Parathyroid adenoma (tissue), 2 donors: ENCODE measurements at regions not wholly inside any gene's neighbourhood (a gene's known extent, or its start where the extent isn't known, plus 50 kb on each side); places are given as distances from the start of the nearest gene placed in this dataset.

ENCODE experiments used
- H2AFZ ChIP-seq: fragments of 300-600 bp; sonication (generic); one replicate; pipeline ENCODE4 v1.7.0; 2017; ENCODE audit warnings: antibody characterized with exemption, mild to moderate bottlenecking
- H3K27ac ChIP-seq: fragments of 300-600 bp; sonication (generic); one replicate; pipeline ENCODE4 v1.7.0; 2017
- H3K27me3 ChIP-seq: fragments of 300-600 bp; sonication (generic); one replicate; pipeline ENCODE4 v1.7.0; 2017; ENCODE audit warnings: low read length; ENCODE audit not compliant: control insufficient read depth, insufficient read depth
- H3K36me3 ChIP-seq: fragments of 300-600 bp; sonication (generic); one replicate; pipeline ENCODE4 v1.7.0; 2017; ENCODE audit warnings: low read length; ENCODE audit not compliant: control insufficient read depth, insufficient read depth
- H3K4me1 ChIP-seq: fragments of 300-600 bp; sonication (generic); one replicate; pipeline ENCODE4 v1.7.0; 2017; ENCODE audit warnings: control low read depth
- H3K4me2 ChIP-seq: fragments of 300-600 bp; sonication (generic); one replicate; pipeline ENCODE4 v1.7.0; 2017; ENCODE audit warnings: low read length
- H3K4me3 ChIP-seq: fragments of 300-600 bp; sonication (generic); one replicate; pipeline ENCODE4 v1.7.0; 2017; ENCODE audit warnings: low read depth, low read length
- H3K79me2 ChIP-seq: fragments of 300-600 bp; sonication (generic); one replicate; pipeline ENCODE4 v1.7.0; 2017; ENCODE audit warnings: control low read depth
- H3K9ac ChIP-seq: fragments of 300-600 bp; sonication (generic); one replicate; pipeline ENCODE4 v1.7.0; 2017; ENCODE audit warnings: mild to moderate bottlenecking
- H3K9me3 ChIP-seq: fragments of 300-600 bp; sonication (generic); one replicate; pipeline ENCODE4 v1.7.0; 2017; ENCODE audit warnings: low read length; ENCODE audit not compliant: control insufficient read depth
- TF ChIP-seq, protein P1 (sequence below): fragments of 300-600 bp; sonication (generic); IDR thresholded peaks from one replicate; pipeline ENCODE4 v1.7.0; 2017; ENCODE audit warnings: antibody characterized with exemption, mild to moderate bottlenecking
- donor health status: primary hyperparathyroidism.

DNA sequence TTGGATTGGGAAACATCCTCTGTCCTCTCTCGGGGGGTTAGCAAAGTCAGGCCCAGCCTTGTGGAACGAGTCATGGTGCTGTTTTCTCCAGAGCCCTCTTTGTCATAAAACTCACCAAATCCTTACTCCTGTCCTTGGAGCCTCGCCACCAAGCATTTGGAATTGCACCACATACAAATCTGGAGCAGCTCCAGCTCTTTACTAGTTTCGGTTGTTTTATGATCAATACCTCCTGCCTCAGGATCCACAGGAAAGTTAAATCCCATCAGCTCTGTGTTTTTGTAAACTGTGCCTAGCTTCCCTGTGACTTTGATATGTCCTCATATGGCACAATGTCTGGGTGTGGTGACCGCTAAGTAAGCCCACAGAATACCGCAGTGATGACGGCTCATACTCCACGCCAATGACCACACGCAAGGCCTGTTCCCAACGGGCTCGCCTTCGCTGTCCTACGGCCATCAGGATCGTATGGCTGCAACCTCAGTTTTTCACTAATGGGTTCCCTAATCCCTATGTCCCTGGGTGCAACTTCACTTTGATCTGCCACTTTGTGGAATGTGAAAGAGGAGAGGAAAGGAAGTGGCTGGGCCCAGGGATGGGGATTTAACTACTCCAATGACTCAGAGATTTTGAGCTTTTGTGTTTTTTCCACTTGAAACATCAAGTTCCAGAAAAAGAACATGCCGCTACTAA lies 111.3 kb upstream of the FOXQ1 start:
- no peaks in the 10 kb centered on the region for H3K79me2 ChIP-seq
- H2AFZ ChIP-seq = no peak overlapping the region
- no peaks in the 10 kb centered on the region for H3K4me1 ChIP-seq
- H3K9me3 ChIP-seq = no peaks in the 10 kb centered on the region
- H3K9ac ChIP-seq = no peak overlapping the region
- H3K36me3 ChIP-seq = no peaks in the 10 kb centered on the region
- no peaks in the 10 kb centered on the region for H3K27me3 ChIP-seq
- TF ChIP-seq, protein P1, sequence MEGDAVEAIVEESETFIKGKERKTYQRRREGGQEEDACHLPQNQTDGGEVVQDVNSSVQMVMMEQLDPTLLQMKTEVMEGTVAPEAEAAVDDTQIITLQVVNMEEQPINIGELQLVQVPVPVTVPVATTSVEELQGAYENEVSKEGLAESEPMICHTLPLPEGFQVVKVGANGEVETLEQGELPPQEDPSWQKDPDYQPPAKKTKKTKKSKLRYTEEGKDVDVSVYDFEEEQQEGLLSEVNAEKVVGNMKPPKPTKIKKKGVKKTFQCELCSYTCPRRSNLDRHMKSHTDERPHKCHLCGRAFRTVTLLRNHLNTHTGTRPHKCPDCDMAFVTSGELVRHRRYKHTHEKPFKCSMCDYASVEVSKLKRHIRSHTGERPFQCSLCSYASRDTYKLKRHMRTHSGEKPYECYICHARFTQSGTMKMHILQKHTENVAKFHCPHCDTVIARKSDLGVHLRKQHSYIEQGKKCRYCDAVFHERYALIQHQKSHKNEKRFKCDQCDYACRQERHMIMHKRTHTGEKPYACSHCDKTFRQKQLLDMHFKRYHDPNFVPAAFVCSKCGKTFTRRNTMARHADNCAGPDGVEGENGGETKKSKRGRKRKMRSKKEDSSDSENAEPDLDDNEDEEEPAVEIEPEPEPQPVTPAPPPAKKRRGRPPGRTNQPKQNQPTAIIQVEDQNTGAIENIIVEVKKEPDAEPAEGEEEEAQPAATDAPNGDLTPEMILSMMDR = no peak
- H3K4me2 ChIP-seq = no peak overlapping the region
- no peak overlapping the region for H3K27ac ChIP-seq
- H3K4me3 ChIP-seq = no peak overlapping the region

DNA sequence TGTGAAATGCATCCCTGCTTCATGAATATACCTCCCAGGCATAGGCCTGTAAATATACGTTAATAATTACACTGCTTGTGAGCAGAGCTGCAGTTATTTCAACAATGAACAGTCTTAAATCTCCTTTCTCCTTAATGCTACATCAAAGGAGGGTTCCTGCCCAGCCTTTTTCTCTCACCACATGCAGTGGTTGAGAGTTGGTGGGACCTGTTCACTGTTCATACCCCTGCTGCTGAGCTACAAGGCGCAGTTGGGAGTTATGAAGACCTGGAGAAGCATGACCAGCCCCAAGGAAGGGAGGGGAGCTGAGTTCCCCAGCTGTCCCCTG lies 111.9 kb upstream of the FOXQ1 start:
- Histone ChIP-seq H3K36me3 (no peaks in the 10 kb centered on the region), H3K9me3 (no peaks in the 10 kb centered on the region), H2AFZ (no peak overlapping the region), H3K4me3 (no peak overlapping the region), H3K27ac (no peak overlapping the region), H3K27me3 (no peaks in the 10 kb centered on the region), H3K4me1 (no peaks in the 10 kb centered on the region), H3K79me2 (no peaks in the 10 kb centered on the region), H3K9ac (no peak overlapping the region), H3K4me2 (no peak overlapping the region)
- TF ChIP-seq, protein P1 = no peak

DNA sequence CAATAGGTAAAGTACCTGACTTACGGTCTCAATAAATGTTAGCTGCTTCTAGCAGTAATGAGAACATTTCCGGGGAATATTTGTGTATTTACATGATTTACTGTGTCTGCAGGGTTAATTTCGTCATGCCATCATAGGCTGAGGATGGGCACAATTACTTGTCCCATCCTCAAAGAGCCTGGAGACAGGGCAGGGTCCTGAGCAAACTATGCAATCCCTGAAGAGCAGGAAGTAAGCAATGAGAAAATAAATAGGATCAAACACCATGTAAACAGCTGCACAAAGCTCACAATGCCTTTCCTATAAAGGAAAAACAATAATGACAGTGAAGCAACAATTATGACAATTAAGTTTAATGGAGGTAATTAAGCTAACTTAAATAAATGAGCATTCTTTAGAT lies 114.6 kb upstream of the FOXQ1 start:
- H2AFZ ChIP-seq = no peak overlapping the region
- no peak overlapping the region for H3K4me3 ChIP-seq
- H3K4me2 ChIP-seq = no peak overlapping the region
- no peaks in the 10 kb centered on the region for H3K4me1 ChIP-seq
- no peaks in the 10 kb centered on the region for H3K79me2 ChIP-seq
- H3K9ac ChIP-seq = no peak overlapping the region
- no peaks in the 10 kb centered on the region for H3K27me3 ChIP-seq
- TF ChIP-seq, protein P1 = no peak
- no peaks in the 10 kb centered on the region for H3K9me3 ChIP-seq
- H3K27ac ChIP-seq = no peak overlapping the region
- no peaks in the 10 kb centered on the region for H3K36me3 ChIP-seq

GRCh38 chr6:1191141-1191630 lies 120.7 kb upstream of the FOXQ1 start:
- Histone ChIP-seq H2AFZ (no peak overlapping the region), H3K36me3 (no peaks in the 10 kb centered on the region), H3K27ac (no peak overlapping the region), H3K4me1 (no peaks in the 10 kb centered on the region), H3K27me3 (no peaks in the 10 kb centered on the region), H3K4me2 (no peak overlapping the region), H3K79me2 (no peaks in the 10 kb centered on the region), H3K4me3 (no peak overlapping the region), H3K9me3 (no peaks in the 10 kb centered on the region), H3K9ac (no peak overlapping the region)
- TF ChIP-seq, protein P1 = no peak

DNA sequence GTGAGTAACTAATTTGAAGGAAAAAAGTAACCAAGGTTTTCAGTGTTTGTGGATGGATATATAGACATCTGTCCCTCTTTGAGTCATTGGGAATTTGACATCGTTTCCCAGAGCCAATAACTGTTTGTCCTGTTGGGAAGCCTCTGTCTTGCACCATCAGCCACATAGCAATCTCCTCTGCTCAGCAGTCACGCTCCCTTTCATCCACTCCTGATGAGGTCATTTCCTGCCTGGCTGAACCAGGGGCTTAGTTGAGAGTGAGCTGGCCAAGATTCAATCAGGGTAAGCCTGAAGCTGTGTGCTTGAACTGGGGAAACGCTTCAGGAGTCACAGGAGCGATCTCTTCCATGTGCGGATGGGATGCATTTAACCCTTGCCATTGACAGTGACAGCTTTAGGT lies 121.5 kb upstream of the FOXQ1 start:
- Histone ChIP-seq H3K4me2 (no peak overlapping the region), H3K27me3 (no peaks in the 10 kb centered on the region), H2AFZ (no peak overlapping the region), H3K27ac (no peak overlapping the region), H3K4me1 (no peaks in the 10 kb centered on the region), H3K4me3 (no peak overlapping the region), H3K36me3 (no peaks in the 10 kb centered on the region), H3K79me2 (no peaks in the 10 kb centered on the region), H3K9ac (no peak overlapping the region), H3K9me3 (no peaks in the 10 kb centered on the region)
- TF ChIP-seq, protein P1 = no peak
